ENCODE measurements at regions not wholly inside any gene's neighbourhood (a gene's known extent, or its start where the extent isn't known, plus 50 kb on each side); places are given as distances from the start of the nearest gene placed in this dataset.
A peak's percentile ranks its signal among the peaks of the same experiment; 100 is the strongest.

DNA sequence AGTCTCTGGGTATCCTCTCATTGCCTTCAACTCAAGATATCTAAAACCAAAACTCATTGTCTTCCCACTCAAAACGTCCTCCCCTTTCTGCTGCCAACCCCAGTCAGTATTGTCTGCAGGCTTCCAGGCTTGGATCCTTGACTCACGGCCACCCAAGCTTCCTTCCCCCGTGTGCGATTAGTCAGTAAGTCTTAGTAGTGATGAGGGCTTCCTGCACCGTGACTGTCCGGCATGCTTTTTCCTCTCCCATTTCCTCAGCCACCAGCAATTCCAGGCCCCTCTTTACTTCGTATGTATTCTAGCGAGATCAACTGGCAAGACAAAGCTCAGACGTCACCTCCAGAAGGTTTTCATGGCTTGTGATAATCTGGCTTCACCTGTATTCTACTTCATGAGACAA, 88.6 kb upstream of the DUSP22 start:
- ATAC-seq, result no peak
- no peak for DNase-seq (ENCODE audit: low spot score)
- intact Hi-C loops (cut with DNase I), result no loop called here

GRCh38 chr6:206264-206663, 86.0 kb upstream of the DUSP22 start:
- ATAC-seq, result no peak
- DNase-seq (ENCODE audit: low spot score), result no peak
- intact Hi-C loops (cut with DNase I), result no loop called here

- no peak for ATAC-seq
- intact Hi-C loops (cut with DNase I), result no loop called here
- no peak for DNase-seq (ENCODE audit: low spot score)
These were observed 83.9 kb upstream of the DUSP22 start for GRCh38 chr6:208364-208763.

- intact Hi-C loops (cut with DNase I), result no loop called here
- DNase-seq (ENCODE audit: low spot score), result no peak
- ATAC-seq, result no peak
These were observed 83.3 kb upstream of the DUSP22 start for GRCh38 chr6:208938-209337.

DNA sequence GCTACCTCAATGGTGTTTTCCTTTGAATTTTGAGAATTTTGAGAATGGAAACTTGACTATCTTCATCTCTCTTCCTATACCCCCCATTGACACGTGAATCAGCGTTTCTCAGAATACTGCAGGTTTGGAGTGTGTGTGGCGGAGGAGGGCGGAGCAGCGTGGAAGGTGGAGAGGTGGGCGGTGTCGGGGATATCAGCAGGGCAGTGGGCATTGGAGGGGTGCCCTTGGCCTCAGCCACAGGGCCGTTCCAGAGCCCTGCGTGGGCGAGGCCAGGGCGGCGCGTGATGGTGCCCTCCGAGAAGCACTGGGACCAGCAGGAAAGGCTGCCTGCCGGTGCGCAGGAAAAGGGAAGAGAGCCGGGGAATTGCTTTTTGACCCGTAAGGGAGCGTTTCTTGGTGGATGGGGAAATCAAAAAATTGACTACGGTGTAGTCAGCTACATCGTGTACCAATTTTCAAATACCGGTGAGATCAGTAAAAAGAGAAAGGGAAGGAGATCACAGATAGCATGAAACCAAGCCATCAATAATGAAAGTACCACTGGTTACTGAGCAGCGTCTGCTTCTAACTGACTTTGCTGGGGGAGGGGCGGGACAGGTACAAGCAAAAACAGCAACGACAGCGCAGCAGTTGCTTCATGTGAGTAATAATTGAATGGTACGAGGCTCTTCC, 82.7 kb upstream of the DUSP22 start:
- intact Hi-C loops (cut with DNase I), result no loop called here
- DNase-seq (ENCODE audit: low spot score), result no peak
- no peak for ATAC-seq

GRCh38 chr6:210104-210456, 82.2 kb upstream of the DUSP22 start:
- intact Hi-C loops (cut with DNase I), result no loop called here
- no peak for DNase-seq (ENCODE audit: low spot score)
- ATAC-seq, result no peak

DNA sequence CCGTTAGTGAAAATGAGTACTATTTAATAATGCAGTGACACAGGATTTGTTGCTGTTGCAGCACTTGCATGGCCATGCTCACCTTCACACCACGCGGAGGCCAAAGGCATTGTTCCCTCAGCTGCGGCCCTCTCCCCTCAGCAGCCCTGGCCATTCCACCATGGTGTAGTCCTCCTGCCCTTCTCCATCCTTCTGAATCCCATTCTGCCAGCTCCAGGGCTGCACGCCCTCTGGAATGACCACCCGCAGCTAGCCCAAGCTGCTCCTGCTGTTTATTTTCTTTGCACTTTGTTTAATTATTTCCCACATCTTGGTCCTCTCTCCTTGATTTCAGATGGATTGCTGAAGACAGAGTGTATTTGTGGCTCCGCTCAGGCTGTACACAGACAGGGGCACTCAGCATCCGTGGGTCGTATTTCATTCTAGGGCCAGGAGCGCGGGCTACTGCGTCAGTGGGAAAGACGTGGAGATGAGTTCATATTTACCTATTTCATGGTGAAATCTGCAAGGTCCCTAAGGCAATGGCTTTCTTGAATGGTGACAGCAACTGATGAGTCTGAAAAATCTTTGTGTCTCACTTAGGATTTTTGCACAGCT, 81.4 kb upstream of the DUSP22 start:
- ATAC-seq (no peak), DNase-seq (ENCODE audit: low spot score) (no peak)
- intact Hi-C loops (cut with DNase I), result no loop called here

DNA sequence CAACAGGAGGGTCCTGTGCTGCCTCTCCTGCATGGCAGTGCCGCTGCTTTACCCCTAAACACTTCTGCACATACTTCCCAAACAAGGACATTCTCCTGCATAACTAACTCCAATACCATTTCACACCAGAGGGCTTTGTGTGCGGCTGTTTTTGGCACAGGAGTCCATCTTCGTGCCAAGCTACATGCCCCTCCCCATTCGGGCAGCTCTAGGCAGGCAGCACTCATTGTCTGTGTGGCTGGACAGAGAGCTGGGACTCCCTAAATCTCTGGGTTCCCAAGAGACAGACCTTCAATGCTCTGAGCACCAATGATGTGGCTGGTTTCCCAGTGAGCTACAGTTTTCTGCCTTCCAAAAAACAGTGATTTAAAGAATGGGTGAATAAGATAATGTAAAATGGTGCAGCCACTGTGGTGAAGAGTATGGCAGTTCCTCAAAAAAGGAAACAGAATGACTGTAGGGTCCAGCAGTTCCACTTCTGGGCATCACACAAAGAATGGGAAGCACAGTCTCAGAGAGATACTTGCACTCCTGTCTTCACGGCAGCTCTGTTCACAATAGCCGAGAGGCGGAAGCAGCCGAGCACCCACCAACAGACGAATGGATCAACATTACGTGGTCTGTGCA, 80.3 kb upstream of the DUSP22 start:
- no peak for DNase-seq (ENCODE audit: low spot score)
- ATAC-seq, result no peak
- intact Hi-C loops (cut with DNase I), result no loop called here

- DNase-seq (ENCODE audit: low spot score), result no peak
- no peak for ATAC-seq
- intact Hi-C loops (cut with DNase I), result no loop called here
These were observed 79.0 kb upstream of the DUSP22 start for GRCh38 chr6:213284-213683.

- intact Hi-C loops (cut with DNase I), result no loop called here
- no peak for DNase-seq (ENCODE audit: low spot score)
- no peak for ATAC-seq
These were observed 77.9 kb upstream of the DUSP22 start for GRCh38 chr6:214428-214827.

- ATAC-seq (no peak), DNase-seq (ENCODE audit: low spot score) (no peak)
These were observed 76.8 kb upstream of the DUSP22 start for GRCh38 chr6:215335-216034.

DNA sequence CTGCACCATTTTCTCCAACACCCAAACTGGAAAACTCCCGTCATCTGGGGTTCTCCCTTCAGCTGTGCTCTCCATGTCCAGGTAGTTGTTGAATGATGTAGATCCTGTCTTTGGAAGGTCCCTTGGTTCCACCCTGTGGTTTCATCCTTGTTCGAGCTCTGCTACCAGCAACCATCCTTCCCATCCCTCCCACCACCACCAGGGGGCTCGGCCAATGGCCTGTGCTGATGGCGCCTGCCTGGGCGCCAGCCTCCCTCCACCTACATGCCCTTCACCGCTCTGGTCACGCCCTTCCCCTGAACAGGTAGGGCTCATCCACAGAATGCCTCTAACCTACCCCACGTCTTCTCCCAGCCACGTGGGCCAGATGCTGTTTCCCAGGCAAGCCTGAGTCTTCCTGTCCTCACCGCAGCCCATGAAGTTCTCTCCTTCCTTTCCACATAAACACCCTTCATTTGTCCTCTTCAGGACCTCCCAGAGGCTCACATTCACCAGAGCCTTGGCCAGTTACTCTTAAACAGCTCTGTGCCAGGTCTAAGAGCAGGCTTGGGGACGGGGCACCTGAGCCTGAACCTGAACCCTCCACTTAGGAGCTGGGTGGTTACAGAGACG, 75.1 kb upstream of the DUSP22 start:
- no peak for ATAC-seq
- intact Hi-C loops (cut with DNase I), result no loop called here
- no peak for DNase-seq (ENCODE audit: low spot score)

More at GRCh38 chr6:215335-216034, 76.8 kb upstream of the DUSP22 start:
- intact Hi-C loops (cut with DNase I), result no loop called here

DNA sequence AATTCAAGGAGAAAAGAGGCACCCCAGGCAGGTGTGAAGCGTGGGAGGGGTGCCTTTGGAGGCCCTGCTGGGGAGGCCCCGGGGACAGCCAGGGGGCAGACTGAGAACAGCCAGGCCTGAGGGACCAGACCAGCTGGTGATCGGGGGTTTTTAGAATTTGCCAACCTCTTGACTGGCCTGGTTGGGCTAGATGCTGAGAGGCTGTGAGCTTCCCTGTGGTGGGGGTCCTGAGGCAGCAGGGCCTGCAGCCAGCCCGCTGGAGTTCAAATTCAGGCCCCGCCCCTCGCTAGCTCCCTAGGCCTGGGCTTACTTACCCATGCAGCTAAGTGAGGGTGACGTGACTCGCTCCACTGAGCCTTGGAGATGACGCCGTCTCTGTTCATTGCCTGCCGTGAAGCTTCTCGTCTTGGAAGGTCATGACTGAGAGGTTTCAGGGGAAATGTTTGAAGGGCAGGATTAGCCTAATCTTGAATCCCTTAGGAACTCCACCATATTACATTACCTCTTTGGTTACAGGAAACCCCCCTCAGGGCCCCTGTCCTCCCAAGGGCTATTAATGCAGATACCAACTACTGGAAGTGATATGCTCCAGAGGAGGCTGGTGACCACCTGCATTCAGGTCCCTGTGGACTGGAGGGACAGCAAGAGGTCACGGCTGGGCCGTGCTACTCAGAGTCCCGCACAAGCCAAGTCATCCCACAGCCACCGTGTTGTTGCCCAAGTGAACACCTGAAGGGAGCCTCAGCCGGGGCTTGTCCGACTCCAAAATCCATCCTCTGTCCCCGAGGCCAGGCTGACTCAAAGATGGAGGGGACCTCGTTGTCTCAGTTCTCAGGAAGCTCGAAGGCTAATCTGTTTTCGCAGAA, 73.9 kb upstream of the DUSP22 start:
- ATAC-seq (no peak), DNase-seq (ENCODE audit: low spot score) (no peak)
- intact Hi-C loops (cut with DNase I), result no loop called here

GRCh38 chr6:219019-219570, 73.2 kb upstream of the DUSP22 start:
- ATAC-seq (no peak), DNase-seq (ENCODE audit: low spot score) (no peak)
- intact Hi-C loops (cut with DNase I), result no loop called here

- intact Hi-C loops (cut with DNase I), result no loop called here
These were observed 72.6 kb upstream of the DUSP22 start for GRCh38 chr6:219641-220198.

DNA sequence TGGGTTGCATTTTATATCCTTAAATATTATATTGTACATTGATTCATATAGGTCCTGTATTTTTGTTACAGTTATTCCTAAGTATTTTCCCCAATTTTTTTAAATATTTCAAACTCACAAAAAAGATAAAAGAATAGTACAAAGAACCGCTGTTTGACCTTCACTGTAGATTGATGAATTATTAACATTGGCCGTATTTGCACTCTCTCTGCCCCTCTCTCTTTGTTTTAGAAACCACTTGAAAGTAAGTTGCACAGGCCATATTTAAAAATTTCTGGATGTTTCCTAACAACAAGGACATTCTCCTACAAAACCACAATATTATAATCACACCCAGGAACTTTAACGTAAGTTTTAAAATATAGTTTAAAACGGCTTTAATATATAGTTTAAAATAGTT, 72.0 kb upstream of the DUSP22 start:
- DNase-seq (ENCODE audit: low spot score) (no peak), ATAC-seq (no peak)
- intact Hi-C loops (cut with DNase I), result no loop called here

More at GRCh38 chr6:219641-220198, 72.6 kb upstream of the DUSP22 start:
- peak; percentile 80 for DNase-seq (ENCODE audit: low spot score)
- ATAC-seq, result peak; percentile 83

DNA sequence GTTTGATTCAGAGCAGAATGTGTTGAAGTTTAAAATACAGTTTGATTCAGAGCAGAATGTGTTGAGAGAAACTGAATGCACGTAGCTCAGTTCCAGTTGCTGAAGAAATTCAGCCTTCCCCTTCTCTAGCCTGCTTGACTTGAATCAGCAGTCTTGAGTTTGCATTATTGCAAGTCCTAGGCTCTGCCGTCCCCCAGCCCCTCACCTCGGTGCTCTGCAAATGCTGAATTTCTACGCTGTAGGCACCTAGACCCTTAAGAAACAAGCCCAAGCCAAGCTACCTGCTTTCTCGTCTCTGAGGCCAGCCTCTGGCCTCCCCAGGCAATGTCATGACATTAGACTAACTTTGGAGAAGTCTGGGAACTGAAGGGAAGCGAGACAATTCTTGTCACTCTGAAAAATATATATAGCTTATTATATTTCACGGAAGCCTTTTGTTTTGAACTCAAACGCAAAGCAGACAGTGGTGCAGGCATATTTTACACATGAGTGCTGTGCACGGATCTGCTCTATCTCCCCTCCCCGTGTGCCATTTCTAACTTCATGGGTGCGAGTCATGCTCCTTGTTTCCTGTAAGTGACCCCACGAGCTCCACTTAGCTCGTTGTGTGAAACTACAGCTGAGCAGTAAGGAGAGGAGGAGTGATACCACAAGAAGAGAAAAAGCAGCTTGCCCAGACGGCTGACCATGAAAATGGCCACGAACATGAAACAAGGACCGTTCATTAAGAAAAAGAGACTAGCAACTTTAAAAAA, 71.4 kb upstream of the DUSP22 start:
- intact Hi-C loops (cut with DNase I), result no loop called here
- no peak for ATAC-seq
- DNase-seq (ENCODE audit: low spot score), result no peak
